ENCODE measurements at regions not wholly inside any gene's neighbourhood (a gene's known extent, or its start where the extent isn't known, plus 50 kb on each side); places are given as distances from the start of the nearest gene placed in this dataset.

DNA sequence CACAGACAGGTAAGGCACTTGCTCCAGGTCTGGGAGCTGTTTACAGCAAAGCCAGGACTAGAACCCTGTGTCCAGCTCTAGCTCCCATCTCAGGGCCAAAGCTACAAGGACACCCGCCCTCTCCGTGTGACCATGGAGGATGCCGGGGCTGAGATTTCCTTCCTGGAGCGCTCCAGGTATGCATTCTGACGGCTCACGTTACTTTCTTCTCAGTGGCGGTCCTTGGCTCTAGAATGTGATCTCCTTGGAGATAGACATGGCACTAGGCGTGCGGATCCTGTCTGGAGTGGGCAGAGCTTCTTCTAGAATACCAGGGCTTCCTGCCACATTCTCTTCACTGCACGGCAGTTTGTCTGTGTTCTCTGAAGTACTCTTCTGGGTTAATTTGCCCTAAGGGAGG lies 185.7 kb downstream of the OPA1 start:
- no peak overlapping the region for H3K4me3 ChIP-seq (ENCODE audit: low read length)
- H3K27ac ChIP-seq (ENCODE audit: low read depth, low read length): no peak overlapping the region
- no peaks in the 10 kb centered on the region for H3K9me3 ChIP-seq (ENCODE audit: control insufficient read depth, insufficient read depth, low read length)
- H3K4me2 ChIP-seq (ENCODE audit: low read length): no peak overlapping the region
- H3K4me1 ChIP-seq (ENCODE audit: control insufficient read depth, low read length): peaks cover 17% of the 10 kb centered on the region
- H3K36me3 ChIP-seq (ENCODE audit: control insufficient read depth, low read length): no peaks in the 10 kb centered on the region
- TF ChIP-seq EZH2phosphoT487 (IDR thresholded peaks at IDR 0.05; ENCODE audit: borderline replicate concordance, low read length): no peak
- peaks cover 41% of the 10 kb centered on the region for H3K27me3 ChIP-seq (ENCODE audit: control insufficient read depth, low read length)
- H3F3A ChIP-seq (ENCODE audit: control insufficient read depth, insufficient read depth): no peaks in the 10 kb centered on the region
- H4K20me1 ChIP-seq (ENCODE audit: control insufficient read depth, insufficient read depth, low read depth, low read length): 0 out of 2 replicates have a peak, but pooled peaks cover 3% of the 10 kb centered on the region
- no peaks in the 10 kb centered on the region for H3K9me2 ChIP-seq (replicated peaks; ENCODE audit: control insufficient read depth, low read length)
- no peaks in the 10 kb centered on the region for H3K79me2 ChIP-seq (ENCODE audit: control insufficient read depth, low read length)

DNA sequence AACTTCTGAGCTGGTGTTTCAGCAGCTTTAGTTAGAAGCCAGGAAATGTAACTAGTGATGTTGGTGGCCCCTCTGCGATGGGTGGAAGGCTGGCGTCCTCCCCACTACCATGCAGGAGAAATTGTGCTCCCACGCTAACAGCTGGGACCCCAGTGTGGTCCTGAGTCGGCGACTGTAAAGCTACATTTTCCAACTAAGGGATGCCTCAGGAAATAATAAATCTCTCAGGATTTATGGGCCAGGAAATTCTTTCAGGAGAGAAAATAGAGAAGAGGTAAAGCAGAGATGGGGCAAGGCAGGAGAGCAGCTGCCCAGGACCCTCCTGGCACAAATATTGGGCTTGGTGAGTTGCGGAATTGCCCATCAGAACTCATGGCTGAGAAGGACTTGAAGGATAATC lies 186.9 kb downstream of the OPA1 start:
- TF ChIP-seq EZH2phosphoT487 (IDR thresholded peaks at IDR 0.05; ENCODE audit: borderline replicate concordance, low read length): no peak
- TF ChIP-seq, protein P1, sequence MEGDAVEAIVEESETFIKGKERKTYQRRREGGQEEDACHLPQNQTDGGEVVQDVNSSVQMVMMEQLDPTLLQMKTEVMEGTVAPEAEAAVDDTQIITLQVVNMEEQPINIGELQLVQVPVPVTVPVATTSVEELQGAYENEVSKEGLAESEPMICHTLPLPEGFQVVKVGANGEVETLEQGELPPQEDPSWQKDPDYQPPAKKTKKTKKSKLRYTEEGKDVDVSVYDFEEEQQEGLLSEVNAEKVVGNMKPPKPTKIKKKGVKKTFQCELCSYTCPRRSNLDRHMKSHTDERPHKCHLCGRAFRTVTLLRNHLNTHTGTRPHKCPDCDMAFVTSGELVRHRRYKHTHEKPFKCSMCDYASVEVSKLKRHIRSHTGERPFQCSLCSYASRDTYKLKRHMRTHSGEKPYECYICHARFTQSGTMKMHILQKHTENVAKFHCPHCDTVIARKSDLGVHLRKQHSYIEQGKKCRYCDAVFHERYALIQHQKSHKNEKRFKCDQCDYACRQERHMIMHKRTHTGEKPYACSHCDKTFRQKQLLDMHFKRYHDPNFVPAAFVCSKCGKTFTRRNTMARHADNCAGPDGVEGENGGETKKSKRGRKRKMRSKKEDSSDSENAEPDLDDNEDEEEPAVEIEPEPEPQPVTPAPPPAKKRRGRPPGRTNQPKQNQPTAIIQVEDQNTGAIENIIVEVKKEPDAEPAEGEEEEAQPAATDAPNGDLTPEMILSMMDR (IDR thresholded peaks at IDR 0.05; ENCODE audit: low read depth, low read length, poor library complexity, severe bottlenecking): no peak
- no peak overlapping the region for H3K4me2 ChIP-seq (ENCODE audit: low read length)
- peaks cover 50% of the 10 kb centered on the region for H3K27me3 ChIP-seq (ENCODE audit: control insufficient read depth, low read length)

DNA sequence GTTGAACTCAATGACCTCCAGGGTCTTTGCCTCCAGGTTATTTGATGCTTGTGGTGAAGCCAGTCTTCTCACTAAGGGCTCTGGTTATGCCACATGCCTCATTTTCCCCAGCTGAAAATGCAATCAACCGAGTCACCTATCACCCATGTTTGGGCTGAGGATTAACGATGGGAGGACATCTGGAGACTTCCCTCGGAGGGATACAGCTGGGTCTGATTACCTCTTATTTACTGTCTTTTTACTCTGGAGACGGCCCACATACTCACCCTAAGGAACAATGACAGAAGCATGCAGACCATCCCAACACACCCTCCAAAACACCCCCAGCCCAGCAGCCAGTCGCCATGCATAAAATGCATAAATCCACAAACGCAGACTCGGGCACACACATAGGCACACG lies 187.4 kb downstream of the OPA1 start:
- H3K4me2 ChIP-seq (ENCODE audit: low read length): no peak overlapping the region
- H3F3A ChIP-seq (ENCODE audit: control insufficient read depth, insufficient read depth): no peaks in the 10 kb centered on the region
- 0 out of 2 replicates have a peak, but pooled peaks cover 3% of the 10 kb centered on the region for H4K20me1 ChIP-seq (ENCODE audit: control insufficient read depth, insufficient read depth, low read depth, low read length)
- H3K4me1 ChIP-seq (ENCODE audit: control insufficient read depth, low read length): peaks cover 17% of the 10 kb centered on the region
- H3K27ac ChIP-seq (ENCODE audit: low read depth, low read length): no peak overlapping the region
- TF ChIP-seq, protein P1 (IDR thresholded peaks at IDR 0.05; ENCODE audit: low read depth, low read length, poor library complexity, severe bottlenecking): no peak
- H3K27me3 ChIP-seq (ENCODE audit: control insufficient read depth, low read length): peaks cover 50% of the 10 kb centered on the region
- no peaks in the 10 kb centered on the region for H3K9me2 ChIP-seq (replicated peaks; ENCODE audit: control insufficient read depth, low read length)
- no peaks in the 10 kb centered on the region for H3K9me3 ChIP-seq (ENCODE audit: control insufficient read depth, insufficient read depth, low read length)
- H3K4me3 ChIP-seq (ENCODE audit: low read length): no peak overlapping the region
- no peaks in the 10 kb centered on the region for H3K79me2 ChIP-seq (ENCODE audit: control insufficient read depth, low read length)
- H3K36me3 ChIP-seq (ENCODE audit: control insufficient read depth, low read length): no peaks in the 10 kb centered on the region

More for the DNA sequence above, 186.9 kb downstream of the OPA1 start:
- no peaks in the 10 kb centered on the region for H3F3A ChIP-seq (ENCODE audit: control insufficient read depth, insufficient read depth)
- H3K4me1 ChIP-seq (ENCODE audit: control insufficient read depth, low read length): peaks cover 17% of the 10 kb centered on the region
- no peaks in the 10 kb centered on the region for H3K9me3 ChIP-seq (ENCODE audit: control insufficient read depth, insufficient read depth, low read length)
- 0 out of 2 replicates have a peak, but pooled peaks cover 3% of the 10 kb centered on the region for H4K20me1 ChIP-seq (ENCODE audit: control insufficient read depth, insufficient read depth, low read depth, low read length)
- no peak overlapping the region for H3K4me3 ChIP-seq (ENCODE audit: low read length)
- H3K79me2 ChIP-seq (ENCODE audit: control insufficient read depth, low read length): no peaks in the 10 kb centered on the region
- H3K9me2 ChIP-seq (replicated peaks; ENCODE audit: control insufficient read depth, low read length): no peaks in the 10 kb centered on the region
- H3K27ac ChIP-seq (ENCODE audit: low read depth, low read length): no peak overlapping the region
- no peaks in the 10 kb centered on the region for H3K36me3 ChIP-seq (ENCODE audit: control insufficient read depth, low read length)

DNA sequence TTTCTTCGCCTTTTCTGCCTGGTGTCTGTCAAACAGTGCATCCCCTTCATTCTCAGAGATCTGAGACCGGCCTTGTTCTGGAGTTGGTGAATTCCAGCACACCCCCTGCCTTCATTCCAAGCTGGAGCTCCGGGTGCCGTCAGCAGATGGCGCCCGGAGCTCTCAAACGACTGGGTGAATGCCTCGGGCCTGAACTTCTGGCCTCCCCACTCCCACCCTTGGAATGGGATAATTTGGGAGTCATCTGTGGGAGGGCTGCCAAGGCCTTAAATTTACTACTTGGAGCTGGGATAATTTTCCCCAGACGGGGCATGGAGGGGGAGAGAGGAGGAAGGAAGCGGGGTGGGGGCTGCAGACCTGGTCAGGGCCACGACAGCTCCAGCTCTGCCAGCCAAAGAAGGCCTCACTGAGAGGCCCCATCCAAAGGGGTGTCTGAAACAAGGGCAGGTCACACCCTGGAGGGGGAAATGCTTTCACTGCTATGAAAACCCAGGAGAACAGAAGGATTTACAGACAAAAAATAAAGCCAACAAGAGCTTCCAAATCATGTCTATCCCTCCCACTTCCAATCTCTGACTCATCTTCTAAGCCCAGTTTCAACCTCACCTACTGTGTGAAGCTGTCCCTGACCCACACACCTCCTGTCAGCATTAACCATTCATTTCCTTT lies 187.9 kb downstream of the OPA1 start:
- no peak overlapping the region for H3K4me3 ChIP-seq (ENCODE audit: low read length)
- H3K9me3 ChIP-seq (ENCODE audit: control insufficient read depth, insufficient read depth, low read length): no peaks in the 10 kb centered on the region
- H3K9me2 ChIP-seq (replicated peaks; ENCODE audit: control insufficient read depth, low read length): no peaks in the 10 kb centered on the region
- H3K79me2 ChIP-seq (ENCODE audit: control insufficient read depth, low read length): no peaks in the 10 kb centered on the region
- no peaks in the 10 kb centered on the region for H3K36me3 ChIP-seq (ENCODE audit: control insufficient read depth, low read length)
- H4K20me1 ChIP-seq (ENCODE audit: control insufficient read depth, insufficient read depth, low read depth, low read length): 0 out of 2 replicates have a peak, but pooled peaks cover 3% of the 10 kb centered on the region
- peaks cover 16% of the 10 kb centered on the region for H3K4me1 ChIP-seq (ENCODE audit: control insufficient read depth, low read length)
- H3K27me3 ChIP-seq (ENCODE audit: control insufficient read depth, low read length): peaks cover 50% of the 10 kb centered on the region
- TF ChIP-seq, protein P1 (IDR thresholded peaks at IDR 0.05; ENCODE audit: low read depth, low read length, poor library complexity, severe bottlenecking): peak; percentile 79
- TF ChIP-seq EZH2phosphoT487 (IDR thresholded peaks at IDR 0.05; ENCODE audit: borderline replicate concordance, low read length): no peak
- no peak overlapping the region for H3K4me2 ChIP-seq (ENCODE audit: low read length)
- no peaks in the 10 kb centered on the region for H3F3A ChIP-seq (ENCODE audit: control insufficient read depth, insufficient read depth)
- no peak overlapping the region for H3K27ac ChIP-seq (ENCODE audit: low read depth, low read length)
